ENCODE measurements at regions not wholly inside any gene's neighbourhood (a gene's known extent, or its start where the extent isn't known, plus 50 kb on each side); places are given as distances from the start of the nearest gene placed in this dataset.

- DNase-seq (ENCODE audit: low read depth, low spot score), result no peak
Measured at GRCh38 chr18:11199477-11199876, 50.1 kb upstream of the PIEZO2 start.

Data from pulmonary artery endothelial cell (primary cell).